ENCODE measurements at regions not wholly inside any gene's neighbourhood (a gene's known extent, or its start where the extent isn't known, plus 50 kb on each side); places are given as distances from the start of the nearest gene placed in this dataset.

DNA sequence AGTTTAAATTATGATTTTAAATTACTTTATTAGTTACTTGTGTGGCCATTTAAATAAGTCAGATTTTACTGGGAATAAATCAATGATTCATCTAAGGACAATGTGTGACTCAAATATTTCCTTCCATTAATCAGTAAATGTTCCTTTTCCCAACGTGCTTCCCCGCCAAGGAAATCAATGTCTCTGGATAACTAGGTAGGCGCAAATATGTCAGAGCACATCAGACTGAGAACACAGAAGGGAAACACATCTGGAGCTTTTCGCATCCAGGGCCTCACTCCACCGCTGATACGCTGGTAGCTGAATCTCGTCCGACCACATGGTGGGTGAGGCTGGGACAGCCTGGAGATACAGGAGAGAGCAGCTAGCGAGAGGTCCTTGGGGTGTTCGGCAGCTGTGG is 56.4 kb upstream of the RPS6KA2 start:
- TF ChIP-seq, protein P1, sequence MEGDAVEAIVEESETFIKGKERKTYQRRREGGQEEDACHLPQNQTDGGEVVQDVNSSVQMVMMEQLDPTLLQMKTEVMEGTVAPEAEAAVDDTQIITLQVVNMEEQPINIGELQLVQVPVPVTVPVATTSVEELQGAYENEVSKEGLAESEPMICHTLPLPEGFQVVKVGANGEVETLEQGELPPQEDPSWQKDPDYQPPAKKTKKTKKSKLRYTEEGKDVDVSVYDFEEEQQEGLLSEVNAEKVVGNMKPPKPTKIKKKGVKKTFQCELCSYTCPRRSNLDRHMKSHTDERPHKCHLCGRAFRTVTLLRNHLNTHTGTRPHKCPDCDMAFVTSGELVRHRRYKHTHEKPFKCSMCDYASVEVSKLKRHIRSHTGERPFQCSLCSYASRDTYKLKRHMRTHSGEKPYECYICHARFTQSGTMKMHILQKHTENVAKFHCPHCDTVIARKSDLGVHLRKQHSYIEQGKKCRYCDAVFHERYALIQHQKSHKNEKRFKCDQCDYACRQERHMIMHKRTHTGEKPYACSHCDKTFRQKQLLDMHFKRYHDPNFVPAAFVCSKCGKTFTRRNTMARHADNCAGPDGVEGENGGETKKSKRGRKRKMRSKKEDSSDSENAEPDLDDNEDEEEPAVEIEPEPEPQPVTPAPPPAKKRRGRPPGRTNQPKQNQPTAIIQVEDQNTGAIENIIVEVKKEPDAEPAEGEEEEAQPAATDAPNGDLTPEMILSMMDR (IDR thresholded peaks at IDR 0.05): no peak
- no peak for TF ChIP-seq POLR2A (IDR thresholded peaks at IDR 0.05)
